SU-DHL-6 (cell line): ENCODE measurements at regions not wholly inside any gene's neighbourhood (a gene's known extent, or its start where the extent isn't known, plus 50 kb on each side); places are given as distances from the start of the nearest gene placed in this dataset.

Source experiments
- H2AFZ ChIP-seq: fragments of 200-600 bp; sonication (generic); 2 replicates; pipeline ENCODE4 v1.6.1; 2014; ENCODE audit warnings: low read depth, mild to moderate bottlenecking, moderate library complexity, mixed read lengths, antibody characterized with exemption, low read length; ENCODE audit not compliant: severe bottlenecking
- H3F3A ChIP-seq: fragments of 200-600 bp; shearing (Covaris generic); 2 replicates; pipeline ENCODE4 v1.6.0; 2016; ENCODE audit warnings: antibody characterized with exemption, mild to moderate bottlenecking; ENCODE audit not compliant: insufficient read depth
- H3K27ac ChIP-seq: fragments of 200-600 bp; sonication (generic); 2 replicates; pipeline ENCODE4 v1.5.1; 2016; ENCODE audit warnings: low read depth, mild to moderate bottlenecking, low read length, moderate library complexity, mixed read lengths
- H3K27me3 ChIP-seq: fragments of 200-600 bp; sonication (generic), shearing (Covaris generic); 2 replicates; pipeline ENCODE4 v1.6.0; 2014; ENCODE audit warnings: mild to moderate bottlenecking, low read length
- H3K36me3 ChIP-seq: fragments of 200-600 bp; sonication (generic); 2 replicates; pipeline ENCODE4 v1.6.1; 2014; ENCODE audit warnings: mild to moderate bottlenecking, low read length, mixed read lengths
- H3K4me2 ChIP-seq: fragments of 300-600, 200-600 bp; shearing (Covaris generic), sonication (generic); 2 replicates; pipeline ENCODE4 v1.6.0; 2014; ENCODE audit warnings: low read length, low read depth, mild to moderate bottlenecking; ENCODE audit not compliant: poor library complexity, severe bottlenecking
- H3K4me3 ChIP-seq: fragments of 200-600 bp; sonication (generic); 2 replicates; pipeline ENCODE4 v1.5.1; 2014; ENCODE audit warnings: antibody characterized with exemption, low read length, mild to moderate bottlenecking, mixed read lengths; ENCODE audit not compliant: insufficient read depth, poor library complexity, severe bottlenecking
- H3K79me2 ChIP-seq: fragments of 200-600 bp; sonication (generic); 2 replicates; pipeline ENCODE4 v1.6.1; 2014; ENCODE audit warnings: mild to moderate bottlenecking, low read length, moderate library complexity; ENCODE audit not compliant: insufficient read depth
- H3K9ac ChIP-seq: fragments of 200-600 bp; sonication (generic); 2 replicates; pipeline ENCODE4 v1.7.0; 2014; ENCODE audit warnings: mild to moderate bottlenecking, low read length
- H3K9me2 ChIP-seq: fragments of 200-600 bp; sonication (generic); replicated peaks from 2 replicates; pipeline ENCODE4 v1.6.1; 2014; ENCODE audit warnings: low read length; ENCODE audit not compliant: insufficient read depth
- H3K9me3 ChIP-seq: fragments of 200-600 bp; sonication (generic); 2 replicates; pipeline ENCODE4 v1.6.1; 2014; ENCODE audit warnings: low read length, mixed read lengths; ENCODE audit not compliant: insufficient read depth
- H4K20me1 ChIP-seq: fragments of 200-600 bp; sonication (generic); 2 replicates; pipeline ENCODE4 v1.6.1; 2014; ENCODE audit warnings: low read depth, mild to moderate bottlenecking, antibody characterized with exemption, low read length, moderate library complexity, mixed read lengths
- EZH2phosphoT487 ChIP-seq: fragments of 200-600 bp; sonication (generic), shearing (Covaris generic); conservative IDR thresholded peaks from 2 replicates; pipeline ENCODE4 v1.6.1; 2018; ENCODE audit warnings: mild to moderate bottlenecking, antibody characterized with exemption, low read length, moderate library complexity, mixed read lengths
- TF ChIP-seq, protein P1 (sequence below): fragments of 200-600 bp; sonication (generic); IDR thresholded peaks from one replicate; pipeline ENCODE4 v1.5.1; 2017; ENCODE audit warnings: antibody characterized with exemption, mild to moderate bottlenecking, low read length, moderate library complexity; ENCODE audit not compliant: insufficient read depth, poor library complexity, severe bottlenecking

DNA sequence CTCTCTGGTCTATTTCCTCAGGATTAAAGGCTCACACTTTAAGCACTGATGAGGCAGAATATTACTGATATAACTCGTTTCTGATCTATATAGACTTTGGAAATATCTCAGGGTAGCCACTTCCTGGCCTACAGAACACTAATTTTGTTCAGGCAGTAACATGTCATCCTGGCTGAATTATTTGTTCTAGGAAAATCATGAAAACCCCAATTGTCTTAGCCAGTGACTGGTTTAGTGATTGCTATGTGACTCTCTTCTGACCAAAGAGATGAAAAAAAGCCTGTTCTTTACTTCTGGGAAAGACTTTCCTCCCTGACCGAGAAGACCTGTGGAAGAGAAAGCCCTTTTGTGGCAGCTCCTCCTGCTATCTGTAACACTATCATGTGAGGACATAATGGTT, 453.7 kb downstream of the SETD4 start:
- H2AFZ ChIP-seq: no peak overlapping the region
- no peak overlapping the region for H3K27ac ChIP-seq
- TF ChIP-seq, protein P1, sequence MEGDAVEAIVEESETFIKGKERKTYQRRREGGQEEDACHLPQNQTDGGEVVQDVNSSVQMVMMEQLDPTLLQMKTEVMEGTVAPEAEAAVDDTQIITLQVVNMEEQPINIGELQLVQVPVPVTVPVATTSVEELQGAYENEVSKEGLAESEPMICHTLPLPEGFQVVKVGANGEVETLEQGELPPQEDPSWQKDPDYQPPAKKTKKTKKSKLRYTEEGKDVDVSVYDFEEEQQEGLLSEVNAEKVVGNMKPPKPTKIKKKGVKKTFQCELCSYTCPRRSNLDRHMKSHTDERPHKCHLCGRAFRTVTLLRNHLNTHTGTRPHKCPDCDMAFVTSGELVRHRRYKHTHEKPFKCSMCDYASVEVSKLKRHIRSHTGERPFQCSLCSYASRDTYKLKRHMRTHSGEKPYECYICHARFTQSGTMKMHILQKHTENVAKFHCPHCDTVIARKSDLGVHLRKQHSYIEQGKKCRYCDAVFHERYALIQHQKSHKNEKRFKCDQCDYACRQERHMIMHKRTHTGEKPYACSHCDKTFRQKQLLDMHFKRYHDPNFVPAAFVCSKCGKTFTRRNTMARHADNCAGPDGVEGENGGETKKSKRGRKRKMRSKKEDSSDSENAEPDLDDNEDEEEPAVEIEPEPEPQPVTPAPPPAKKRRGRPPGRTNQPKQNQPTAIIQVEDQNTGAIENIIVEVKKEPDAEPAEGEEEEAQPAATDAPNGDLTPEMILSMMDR: no peak
- TF ChIP-seq EZH2phosphoT487: no peak
- H3K4me2 ChIP-seq: no peak overlapping the region
- no peaks in the 10 kb centered on the region for H3K36me3 ChIP-seq
- no peak overlapping the region for H3K4me3 ChIP-seq
- H3K9me2 ChIP-seq: no peaks in the 10 kb centered on the region
- no peak overlapping the region for H3K9ac ChIP-seq
- H3K27me3 ChIP-seq: no peaks in the 10 kb centered on the region
- H3F3A ChIP-seq: no peaks in the 10 kb centered on the region
- no peaks in the 10 kb centered on the region for H3K79me2 ChIP-seq
- no peaks in the 10 kb centered on the region for H3K9me3 ChIP-seq
- H4K20me1 ChIP-seq: no peaks in the 10 kb centered on the region

DNA sequence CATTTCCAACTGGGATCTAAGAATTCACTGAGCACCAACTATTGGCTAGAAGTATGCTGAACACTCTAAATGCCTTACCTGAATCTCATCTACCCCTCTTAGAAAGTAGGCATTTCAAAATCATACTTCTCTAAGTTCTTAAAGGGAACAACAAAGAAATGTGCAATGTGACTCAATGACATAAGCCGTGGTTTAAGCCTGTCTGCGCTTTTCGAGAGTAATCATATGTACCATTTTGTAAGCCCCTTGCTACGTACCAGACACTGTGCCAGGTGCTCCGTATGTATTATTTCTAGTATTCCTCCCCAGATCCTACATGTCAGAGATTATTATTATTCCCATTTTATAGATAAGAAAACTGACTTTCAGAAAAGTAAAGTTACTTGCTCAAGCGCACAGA, 454.2 kb downstream of the SETD4 start:
- H3K9ac ChIP-seq: no peak overlapping the region
- no peaks in the 10 kb centered on the region for H4K20me1 ChIP-seq
- H3K4me2 ChIP-seq: no peak overlapping the region
- H3K9me2 ChIP-seq: no peaks in the 10 kb centered on the region
- TF ChIP-seq EZH2phosphoT487: no peak
- TF ChIP-seq, protein P1: no peak
- no peak overlapping the region for H3K4me3 ChIP-seq
- H3K9me3 ChIP-seq: no peaks in the 10 kb centered on the region
- H3K79me2 ChIP-seq: no peaks in the 10 kb centered on the region
- no peaks in the 10 kb centered on the region for H3K27me3 ChIP-seq
- H3K36me3 ChIP-seq: no peaks in the 10 kb centered on the region
- H3F3A ChIP-seq: no peaks in the 10 kb centered on the region
- no peak overlapping the region for H3K27ac ChIP-seq
- H2AFZ ChIP-seq: no peak overlapping the region

DNA sequence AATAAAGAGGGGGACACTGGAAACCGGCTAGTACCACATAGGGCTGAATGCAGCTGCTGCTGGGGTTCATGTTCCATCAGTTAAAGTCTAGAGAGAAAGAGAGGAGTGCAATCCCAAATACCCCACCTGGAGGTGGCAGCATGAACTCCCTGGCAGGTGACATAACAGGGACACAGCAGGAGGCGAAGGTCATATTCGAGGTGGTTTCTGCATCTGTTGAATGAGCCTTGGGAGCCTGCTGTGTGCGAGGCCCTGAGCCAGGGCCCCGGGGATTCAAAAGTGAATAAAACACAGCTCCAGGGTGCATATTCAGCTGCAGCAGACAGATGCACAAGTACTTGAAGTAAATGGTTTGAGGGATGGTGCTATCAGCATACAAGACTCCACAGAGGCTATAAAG, 456.8 kb downstream of the SETD4 start:
- no peaks in the 10 kb centered on the region for H3K27me3 ChIP-seq
- H4K20me1 ChIP-seq: no peaks in the 10 kb centered on the region
- no peaks in the 10 kb centered on the region for H3K9me3 ChIP-seq
- H3K36me3 ChIP-seq: no peaks in the 10 kb centered on the region
- TF ChIP-seq, protein P1: no peak
- no peak for TF ChIP-seq EZH2phosphoT487
- no peaks in the 10 kb centered on the region for H3K79me2 ChIP-seq
- H3K4me3 ChIP-seq: no peak overlapping the region
- H3K9ac ChIP-seq: no peak overlapping the region
- H3K27ac ChIP-seq: no peak overlapping the region
- no peak overlapping the region for H2AFZ ChIP-seq
- no peaks in the 10 kb centered on the region for H3F3A ChIP-seq
- H3K4me2 ChIP-seq: no peak overlapping the region
- H3K9me2 ChIP-seq: no peaks in the 10 kb centered on the region
